Fibroblast of lung (primary cell): ENCODE measurements at regions not wholly inside any gene's neighbourhood (a gene's known extent, or its start where the extent isn't known, plus 50 kb on each side); places are given as distances from the start of the nearest gene placed in this dataset.

Experiments used
- DNase-seq, 2 donors: peaks; one replicate each; pipeline versions ENCODE4 v3.0.0 to v3.0.0-alpha.2; 2010; ENCODE audit warnings: low read depth in 2 of 2
- H2AFZ ChIP-seq: 2 replicates; pipeline ENCODE4 v1.5.1; 2012; ENCODE audit warnings: low read length, control low read depth, inconsistent platforms
- H3K27ac ChIP-seq: 2 replicates; pipeline ENCODE4 v1.5.1; 2011; ENCODE audit warnings: low read length, control low read depth; ENCODE audit not compliant: insufficient read depth
- H3K27me3 ChIP-seq: 2 replicates; pipeline ENCODE4 v1.5.1; 2011; ENCODE audit warnings: mild to moderate bottlenecking, low read length; ENCODE audit not compliant: control insufficient read depth, insufficient read depth
- H3K36me3 ChIP-seq: 2 replicates; pipeline ENCODE4 v1.5.1; 2011; ENCODE audit warnings: low read length; ENCODE audit not compliant: control insufficient read depth, insufficient read depth
- H3K4me1 ChIP-seq: 2 replicates; pipeline ENCODE4 v1.5.1; 2011; ENCODE audit warnings: low read length; ENCODE audit not compliant: control insufficient read depth, insufficient read depth; ENCODE audit errors: extremely low read depth
- H3K4me2 ChIP-seq: 2 replicates; pipeline ENCODE4 v1.5.1; 2011; ENCODE audit warnings: low read length, control low read depth; ENCODE audit not compliant: insufficient read depth; ENCODE audit errors: extremely low read depth
- H3K4me3 ChIP-seq, 4 experiments: fragments of 200-600 bp in 1 of 4; sonication (generic) in 1 of 4; replicated peaks in 1 of 4; 2 replicates each; pipeline ENCODE4 v1.5.1; 2011 to 2016; ENCODE audit warnings: low read length in 4 of 4, low read depth in 3 of 4, mild to moderate bottlenecking in 3 of 4, control low read depth in 2 of 4, inconsistent platforms in 1 of 4, mixed read lengths in 1 of 4; ENCODE audit not compliant: insufficient read depth in 1 of 4; ENCODE audit errors: control extremely low read depth in 1 of 4
- H3K79me2 ChIP-seq: 2 replicates; pipeline ENCODE4 v1.5.1; 2012; ENCODE audit warnings: mild to moderate bottlenecking, low read length, inconsistent platforms; ENCODE audit not compliant: control insufficient read depth, insufficient read depth
- H3K9ac ChIP-seq: 2 replicates; pipeline ENCODE4 v1.5.1; 2011; ENCODE audit warnings: mild to moderate bottlenecking, low read length, control low read depth; ENCODE audit not compliant: insufficient read depth
- H3K9me3 ChIP-seq: 2 replicates; pipeline ENCODE4 v1.5.1; 2012; ENCODE audit warnings: low read depth, low read length; ENCODE audit not compliant: control insufficient read depth, insufficient read depth
- H4K20me1 ChIP-seq: 2 replicates; pipeline ENCODE4 v1.5.1; 2011; ENCODE audit warnings: low read length; ENCODE audit not compliant: control insufficient read depth, insufficient read depth; ENCODE audit errors: extremely low read depth
- CTCF ChIP-seq, 2 donors: IDR thresholded peaks in 1 of 2; conservative IDR thresholded peaks in 1 of 2; 1 replicate in 1 of 2; 2 replicates in 1 of 2; pipeline ENCODE4 v1.5.1; 2011 to 2012; ENCODE audit warnings: low read length in 2 of 2, control low read depth in 1 of 2, inconsistent platforms in 1 of 2, low read depth in 1 of 2, mild to moderate bottlenecking in 1 of 2
- EZH2 ChIP-seq: IDR thresholded peaks from 2 replicates; pipeline ENCODE4 v1.5.1; 2012; ENCODE audit warnings: low read length, control low read depth, mild to moderate bottlenecking; ENCODE audit errors: missing control alignments

- no peak for TF ChIP-seq EZH2
- Histone ChIP-seq H3K4me3 (no peak overlapping the region), H3K27me3 (no peaks in the 10 kb centered on the region), H3K27ac (no peak overlapping the region), H3K9me3 (no peaks in the 10 kb centered on the region), H3K79me2 (no peaks in the 10 kb centered on the region), H4K20me1 (no peaks in the 10 kb centered on the region), H3K9ac (no peak overlapping the region), H3K4me2 (no peak overlapping the region), H3K36me3 (no peaks in the 10 kb centered on the region), H2AFZ (no peak overlapping the region), H3K4me1 (no peaks in the 10 kb centered on the region)
- no peak for DNase-seq
These were observed 133.8 kb downstream of the TMEM38B start for GRCh38 chr9:105828171-105828570.

DNA sequence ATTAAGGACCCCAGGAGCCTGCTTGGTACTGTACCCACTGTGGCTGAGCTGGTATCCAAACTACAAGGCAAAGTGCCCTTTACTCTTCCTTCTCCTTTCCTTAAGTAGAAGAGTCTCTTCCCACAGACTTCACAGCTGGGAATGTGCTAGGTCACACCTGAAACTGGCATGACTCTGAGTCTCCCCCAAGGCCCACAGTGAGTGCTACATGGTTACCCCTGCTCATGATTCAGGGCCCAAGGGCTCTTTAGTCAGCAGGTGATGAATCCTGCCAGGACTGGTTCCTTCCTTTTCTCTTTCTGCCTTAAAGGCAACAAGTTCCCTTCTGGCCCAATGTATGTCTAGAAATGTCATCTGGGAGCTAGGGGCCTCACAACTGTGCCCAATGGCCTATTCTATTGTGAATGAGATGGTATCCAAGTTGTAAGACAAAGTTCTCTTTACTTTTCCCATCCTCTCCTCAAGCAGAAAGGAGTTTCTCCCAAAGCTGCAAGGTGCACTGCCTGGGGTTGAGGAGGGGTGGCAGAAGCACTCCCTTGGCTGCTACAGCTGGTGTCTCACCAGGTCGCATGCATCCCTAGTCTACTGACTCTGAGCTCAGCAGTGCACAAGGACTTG, 134.4 kb downstream of the TMEM38B start:
- Histone ChIP-seq H3K27ac (no peak overlapping the region), H2AFZ (no peak overlapping the region), H3K4me1 (no peaks in the 10 kb centered on the region), H3K4me2 (no peak overlapping the region), H3K9me3 (no peaks in the 10 kb centered on the region), H3K9ac (no peak overlapping the region), H3K27me3 (no peaks in the 10 kb centered on the region), H3K4me3 (no peak overlapping the region), H4K20me1 (no peaks in the 10 kb centered on the region), H3K79me2 (no peaks in the 10 kb centered on the region), H3K36me3 (no peaks in the 10 kb centered on the region)
- no peak for TF ChIP-seq CTCF (conservative IDR thresholded peaks at IDR 0.05 in 1 of 2, IDR thresholded peaks at IDR 0.05 in 1 of 2; ENCODE audit: low read depth in 1 of 2, low read length in 2 of 2)
- TF ChIP-seq EZH2: no peak
- no peak for DNase-seq

DNA sequence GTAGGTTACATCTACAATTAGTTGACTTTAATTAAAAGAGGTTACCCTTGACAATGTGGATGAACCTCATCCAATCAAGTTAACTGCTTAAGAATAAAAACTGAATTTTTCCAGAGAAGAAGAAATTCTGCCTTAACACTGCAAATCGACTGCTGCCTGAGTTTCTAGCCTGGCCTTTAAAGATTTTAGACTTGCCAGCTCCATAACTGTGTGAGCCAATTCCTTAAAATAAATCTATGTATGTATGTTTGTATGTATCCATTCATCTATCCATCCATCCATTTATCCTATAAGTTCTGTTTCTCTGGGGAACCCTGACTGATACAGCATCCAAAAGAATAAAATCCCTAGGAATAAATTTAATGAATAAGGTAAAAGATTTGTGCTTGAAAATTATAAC, 136.1 kb downstream of the TMEM38B start:
- no peaks in the 10 kb centered on the region for H3K27me3 ChIP-seq
- no peaks in the 10 kb centered on the region for H3K9me3 ChIP-seq
- no peak overlapping the region for H3K9ac ChIP-seq
- H3K4me2 ChIP-seq: no peak overlapping the region
- DNase-seq: no peak
- H4K20me1 ChIP-seq: no peaks in the 10 kb centered on the region
- no peaks in the 10 kb centered on the region for H3K4me1 ChIP-seq
- TF ChIP-seq CTCF (conservative IDR thresholded peaks at IDR 0.05 in 1 of 2, IDR thresholded peaks at IDR 0.05 in 1 of 2; ENCODE audit: low read depth in 1 of 2, low read length in 2 of 2) (no peak), EZH2 (no peak)
- no peak overlapping the region for H3K4me3 ChIP-seq
- no peak overlapping the region for H2AFZ ChIP-seq
- H3K79me2 ChIP-seq: no peaks in the 10 kb centered on the region
- H3K36me3 ChIP-seq: no peaks in the 10 kb centered on the region
- H3K27ac ChIP-seq: no peak overlapping the region
